Stimulated activated CD4-positive, alpha-beta T cell treated with anti-CD3 and anti-CD28 coated beads, Interleukin-1b, Interleukin-23, amount 100 ng/mL, for 24 hours (primary cell): ENCODE measurements at regions not wholly inside any gene's neighbourhood (a gene's known extent, or its start where the extent isn't known, plus 50 kb on each side); places are given as distances from the start of the nearest gene placed in this dataset.

Experiments
- DNase-seq, 4 experiments: peaks; one replicate each; pipeline ENCODE4 v3.0.0-alpha.2; 2020; ENCODE audit warnings: low read depth in 4 of 4, low spot score in 1 of 4

DNA sequence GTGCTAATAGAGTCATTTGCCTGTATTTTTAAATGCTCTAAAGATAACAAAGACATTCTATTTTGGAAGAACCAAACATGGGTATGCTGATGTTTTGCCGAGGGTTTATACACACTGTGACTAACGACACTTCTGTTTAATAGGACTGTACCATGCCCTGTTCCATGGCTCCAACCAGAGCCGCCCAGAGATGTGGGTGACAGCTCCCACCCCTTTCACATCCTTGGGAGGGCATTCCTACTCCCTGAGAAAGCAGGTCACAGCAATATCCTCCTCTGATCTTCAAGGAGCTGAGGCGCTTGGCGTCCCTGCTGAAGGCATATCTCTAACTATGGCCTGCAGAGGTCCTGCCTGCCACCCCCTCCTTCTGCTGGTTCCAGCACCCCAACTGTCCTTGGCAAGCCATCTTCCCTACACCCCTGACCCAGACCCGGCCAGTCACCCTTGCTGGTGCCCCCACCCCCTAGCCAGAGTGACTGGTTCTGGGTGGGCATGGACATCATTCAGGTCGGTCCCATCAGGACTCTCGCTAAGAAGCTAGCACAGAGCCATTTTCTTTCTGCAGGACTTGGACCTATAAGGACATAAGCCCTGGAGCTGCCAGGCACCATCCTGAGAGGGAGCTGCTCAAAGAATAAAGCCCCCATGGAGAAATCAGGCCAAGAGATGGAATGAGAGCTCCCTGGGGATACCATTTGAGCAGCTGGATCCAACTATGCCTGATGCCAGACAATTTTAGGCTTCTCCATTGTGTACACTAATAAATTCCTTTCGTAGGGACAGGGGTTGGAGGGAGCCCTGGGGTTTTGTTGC is 381.3 kb downstream of the CTTN start:
- no peak for DNase-seq

- no peak for DNase-seq
These were observed 381.9 kb downstream of the CTTN start for GRCh38 chr11:70780246-70780535.

DNA sequence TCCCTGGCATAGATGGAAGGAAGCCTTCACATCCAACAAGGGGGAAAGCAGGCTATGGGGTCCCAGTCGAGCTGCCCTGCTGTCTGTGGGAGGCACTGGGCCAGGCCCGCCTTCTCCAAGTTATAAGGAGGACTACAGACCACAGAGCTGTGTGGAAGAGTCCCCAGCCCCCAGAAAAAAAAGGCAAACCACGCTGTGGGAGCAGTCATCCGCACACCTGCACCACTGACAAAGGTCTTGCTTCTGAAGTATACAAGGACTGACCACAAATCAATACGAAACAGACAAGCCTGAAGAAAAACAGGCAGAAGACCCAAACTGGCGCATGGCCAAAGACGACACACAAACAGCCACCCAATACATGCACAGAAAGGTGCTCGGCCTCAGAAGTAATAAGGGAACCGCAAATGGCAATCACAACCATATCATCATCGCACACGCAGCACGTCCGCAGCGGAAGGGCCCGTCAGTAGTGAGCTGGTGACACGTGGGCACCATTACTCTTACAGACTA is 384.1 kb downstream of the CTTN start:
- DNase-seq, result no peak

GRCh38 chr11:70783356-70783755 is 385.0 kb downstream of the CTTN start:
- no peak for DNase-seq

- DNase-seq, result no peak
These were observed 385.5 kb downstream of the CTTN start for GRCh38 chr11:70783821-70784220.

DNA sequence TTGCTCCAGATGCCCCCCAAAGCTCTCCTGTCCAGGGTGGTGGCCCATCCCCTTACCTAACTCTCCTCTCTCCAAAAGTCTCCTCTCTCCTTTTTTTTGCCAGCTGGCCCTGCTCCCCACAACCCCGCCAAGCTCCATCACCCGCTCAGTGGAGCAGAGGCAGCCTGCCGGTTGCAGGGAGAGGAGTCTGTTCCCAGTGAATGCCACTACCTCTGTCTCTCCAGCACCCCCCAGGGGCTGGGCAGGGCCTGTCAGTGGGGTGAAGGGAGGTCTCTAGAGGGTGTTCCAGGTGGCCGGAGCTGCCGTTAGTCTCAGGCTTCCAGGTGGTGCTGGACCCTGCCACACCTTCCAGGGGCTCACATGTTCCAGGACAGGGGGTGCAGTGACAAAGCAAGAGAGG is 387.0 kb downstream of the CTTN start:
- DNase-seq, result no peak

DNA sequence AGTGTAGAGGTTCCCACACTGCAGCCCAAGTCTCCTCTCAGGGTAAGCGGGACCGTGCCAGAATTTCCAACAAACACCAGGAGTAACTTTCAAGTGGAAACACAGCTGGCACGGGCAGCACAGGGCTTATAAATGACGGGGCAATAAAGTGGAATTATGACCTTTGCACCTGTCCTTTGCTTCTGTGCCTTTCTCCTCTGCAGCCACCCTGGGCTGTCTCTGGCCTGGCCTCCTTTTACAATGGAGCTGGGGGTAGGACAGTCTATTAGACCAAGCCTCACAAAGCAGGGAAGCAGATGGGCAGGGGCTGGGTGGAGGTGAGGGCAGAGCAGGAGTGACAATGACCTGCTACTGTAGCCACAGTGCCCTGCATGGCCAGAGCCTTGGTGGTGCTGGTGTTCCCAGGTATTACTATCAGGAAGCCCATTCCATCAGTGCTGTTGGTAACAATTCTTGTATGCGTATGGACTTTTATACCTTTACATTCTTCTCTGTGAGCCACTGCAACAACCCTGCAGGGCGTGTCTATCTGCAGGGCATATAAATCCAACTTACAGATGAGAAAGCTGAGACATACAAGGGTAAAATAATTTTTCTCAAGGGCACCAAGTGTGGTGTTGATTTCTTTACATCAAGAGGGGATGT is 387.8 kb downstream of the CTTN start:
- DNase-seq, result no peak

DNA sequence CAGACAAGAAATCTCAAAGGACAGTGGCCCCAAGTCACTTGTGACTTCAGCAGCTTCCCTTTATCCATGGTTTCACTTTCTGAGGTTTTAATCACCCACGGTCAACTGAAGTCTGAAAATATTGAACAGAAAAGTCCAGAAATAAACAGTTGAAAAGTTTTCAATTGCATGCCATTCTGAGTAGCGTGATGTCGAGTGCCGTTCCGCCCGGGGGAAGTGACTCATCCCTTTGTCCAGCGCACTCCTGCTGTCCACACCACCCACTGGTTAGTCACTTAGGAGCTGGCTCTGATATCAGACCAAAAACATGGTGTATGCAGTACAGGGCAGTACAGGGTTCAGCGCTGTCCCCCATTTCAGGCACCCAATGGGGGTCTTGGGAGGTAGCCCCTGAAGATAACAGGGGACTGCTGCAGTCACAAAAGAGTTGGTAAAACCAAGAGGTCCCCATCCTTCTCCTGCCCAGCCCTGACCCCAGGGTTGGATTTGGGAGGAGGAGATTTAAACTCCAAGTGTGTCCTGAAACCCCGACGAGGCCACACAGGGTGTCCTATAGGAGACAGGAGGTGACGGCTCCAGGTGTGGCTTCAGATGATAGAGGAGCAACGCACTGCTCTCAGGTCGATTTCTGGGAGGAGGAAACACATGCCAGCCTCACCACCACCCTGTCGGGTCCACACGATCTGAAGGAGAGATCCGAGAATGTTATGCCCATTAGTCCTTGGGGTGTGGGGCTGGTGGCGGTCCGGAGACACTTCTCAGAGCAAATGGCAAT is 390.1 kb downstream of the CTTN start:
- no peak for DNase-seq

DNA sequence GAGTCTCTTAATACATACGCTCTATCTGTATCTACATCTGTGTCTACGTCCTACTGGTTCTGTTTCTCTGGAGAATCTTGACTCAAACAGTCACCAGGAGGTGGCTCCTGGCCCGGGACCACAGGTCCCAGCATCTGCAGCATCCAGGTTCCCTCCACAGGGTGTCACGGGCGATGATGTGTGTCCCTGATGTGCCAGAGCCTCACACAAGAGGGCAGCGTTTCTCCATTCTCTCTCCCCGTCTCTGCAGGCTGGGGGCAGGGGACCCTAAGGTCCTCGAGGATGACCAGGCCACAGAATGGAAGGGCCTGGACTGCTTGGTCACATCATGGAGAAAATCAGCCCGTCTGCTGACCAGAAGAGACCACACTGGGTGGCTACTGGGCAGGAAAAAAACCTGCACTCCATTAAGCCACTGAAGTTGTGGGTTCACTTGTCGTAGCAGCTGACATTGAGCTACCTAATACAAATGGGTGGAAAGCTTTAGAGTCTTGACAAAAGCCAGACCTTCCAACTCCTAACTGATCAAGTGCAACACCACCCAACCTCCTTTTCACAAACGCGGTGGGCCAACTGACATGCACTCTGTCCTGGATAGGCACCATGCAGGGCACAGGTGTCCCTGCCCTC is 392.5 kb downstream of the CTTN start:
- no peak for DNase-seq

- no peak for DNase-seq
These were observed 398.4 kb downstream of the CTTN start for GRCh38 chr11:70796648-70797227.

DNA sequence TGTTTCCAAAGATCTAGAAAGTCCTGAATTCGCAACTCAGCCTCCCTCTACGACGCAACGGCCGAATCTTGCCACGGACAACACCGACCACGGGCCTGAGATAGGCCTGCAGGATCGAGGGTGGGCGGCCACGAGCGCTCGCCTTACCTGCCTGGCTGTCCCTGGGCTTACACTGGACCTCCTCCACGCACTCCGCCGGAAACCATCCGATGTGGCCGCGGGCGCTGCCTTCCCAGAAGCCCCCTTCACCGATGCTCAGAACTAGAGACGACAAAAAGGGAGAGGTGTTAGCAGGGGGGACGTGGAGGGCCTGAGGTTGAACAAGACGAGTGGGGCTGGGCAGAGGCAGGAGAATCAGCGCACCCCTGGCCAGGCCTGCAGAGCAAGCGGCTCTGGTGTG is 400.0 kb downstream of the CTTN start:
- DNase-seq, result no peak

DNA sequence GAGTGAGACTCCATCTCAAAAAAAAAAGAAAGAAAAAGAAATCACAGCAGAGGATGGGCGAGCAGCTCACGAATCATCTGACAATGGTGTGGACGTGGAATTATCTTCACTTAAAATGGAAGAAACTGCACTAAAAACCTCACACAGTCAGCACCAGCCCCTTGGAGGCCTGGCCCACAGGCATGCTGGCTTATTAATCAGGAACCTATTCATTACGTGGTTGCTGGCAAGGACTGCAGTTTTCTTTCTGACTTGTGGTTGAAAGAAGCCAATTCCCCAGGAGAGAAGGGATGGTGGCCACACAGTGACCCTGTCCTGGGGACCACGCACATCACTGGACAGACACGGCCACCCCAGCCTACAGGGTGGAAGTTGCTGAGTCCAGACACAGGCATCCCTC is 401.1 kb downstream of the CTTN start:
- no peak for DNase-seq

DNA sequence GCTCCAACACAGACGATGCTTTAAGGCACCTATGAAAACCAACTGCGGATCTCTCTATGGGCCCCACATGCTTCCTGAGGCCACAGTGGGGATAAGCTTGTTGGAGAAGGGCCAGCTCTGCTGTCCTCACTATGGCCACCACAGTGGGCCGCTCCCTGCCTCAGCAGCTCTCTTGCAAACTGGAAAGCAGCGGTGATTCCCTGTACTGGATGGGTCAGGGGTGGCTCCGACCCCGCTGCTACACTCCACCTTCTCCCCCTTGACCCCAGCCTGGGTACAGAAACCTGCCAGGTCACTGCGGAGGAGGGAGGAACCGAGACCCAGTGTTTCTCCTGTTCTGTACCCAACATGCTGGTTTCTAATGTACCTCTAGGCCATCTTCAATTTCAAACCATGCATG is 403.9 kb downstream of the CTTN start:
- DNase-seq, result no peak

- no peak for DNase-seq
These were observed 406.0 kb downstream of the CTTN start for GRCh38 chr11:70804139-70804837.

- no peak for DNase-seq
These were observed 406.9 kb downstream of the CTTN start for GRCh38 chr11:70805243-70805642.

GRCh38 chr11:70805971-70806370 is 407.6 kb downstream of the CTTN start:
- DNase-seq, result no peak

DNA sequence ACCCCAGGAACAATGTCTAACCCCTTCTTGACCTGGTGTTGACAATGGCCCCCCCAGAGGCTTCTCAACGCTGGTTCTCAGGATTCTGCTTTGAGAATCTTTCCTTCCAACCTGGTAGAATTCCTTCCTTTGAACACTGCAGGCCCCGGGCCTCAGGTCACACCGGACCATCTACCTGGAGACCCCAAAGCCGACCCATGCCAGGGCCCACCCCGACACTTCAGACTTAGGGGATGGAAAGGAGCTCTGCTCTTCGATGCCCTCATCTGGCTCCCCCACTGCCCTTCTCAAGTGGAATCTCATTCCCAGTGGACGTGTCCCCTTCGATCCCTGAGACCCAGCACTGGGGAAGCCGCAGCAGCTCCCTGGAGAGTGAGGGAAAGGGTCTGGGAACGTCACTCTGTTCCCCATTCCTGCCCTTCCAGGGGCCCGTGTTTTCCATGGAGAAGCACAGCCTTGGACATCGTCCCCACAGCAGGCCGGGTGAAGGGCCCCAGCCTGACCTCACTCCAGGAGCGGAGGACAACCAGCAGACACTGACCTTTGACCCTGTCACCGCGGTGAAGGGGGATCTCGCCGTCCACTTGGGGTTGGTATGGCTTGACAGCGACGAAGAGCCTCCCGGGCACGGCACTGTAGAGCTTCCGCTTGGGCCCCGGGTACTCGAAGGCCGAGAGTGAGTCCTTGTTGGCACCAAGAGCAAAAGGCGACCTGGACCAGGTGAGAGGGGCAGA is 408.3 kb downstream of the CTTN start:
- DNase-seq, result no peak

DNA sequence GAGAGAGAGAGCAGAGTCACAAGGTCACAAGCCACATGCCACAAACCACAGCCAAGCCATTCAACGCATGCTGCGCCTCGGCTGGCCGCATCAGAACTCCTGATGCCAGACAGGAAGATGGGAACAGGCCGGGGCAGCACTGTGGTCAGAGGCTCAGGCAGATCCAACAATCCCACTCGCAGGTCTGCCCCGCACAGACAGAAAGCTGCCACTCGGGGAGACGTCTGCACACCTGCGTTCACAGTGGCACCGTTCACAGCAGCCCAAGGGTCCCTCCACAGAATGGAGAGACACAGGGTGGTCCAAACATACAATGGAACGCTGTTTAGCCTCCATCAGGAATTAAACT is 408.8 kb downstream of the CTTN start:
- no peak for DNase-seq

DNA sequence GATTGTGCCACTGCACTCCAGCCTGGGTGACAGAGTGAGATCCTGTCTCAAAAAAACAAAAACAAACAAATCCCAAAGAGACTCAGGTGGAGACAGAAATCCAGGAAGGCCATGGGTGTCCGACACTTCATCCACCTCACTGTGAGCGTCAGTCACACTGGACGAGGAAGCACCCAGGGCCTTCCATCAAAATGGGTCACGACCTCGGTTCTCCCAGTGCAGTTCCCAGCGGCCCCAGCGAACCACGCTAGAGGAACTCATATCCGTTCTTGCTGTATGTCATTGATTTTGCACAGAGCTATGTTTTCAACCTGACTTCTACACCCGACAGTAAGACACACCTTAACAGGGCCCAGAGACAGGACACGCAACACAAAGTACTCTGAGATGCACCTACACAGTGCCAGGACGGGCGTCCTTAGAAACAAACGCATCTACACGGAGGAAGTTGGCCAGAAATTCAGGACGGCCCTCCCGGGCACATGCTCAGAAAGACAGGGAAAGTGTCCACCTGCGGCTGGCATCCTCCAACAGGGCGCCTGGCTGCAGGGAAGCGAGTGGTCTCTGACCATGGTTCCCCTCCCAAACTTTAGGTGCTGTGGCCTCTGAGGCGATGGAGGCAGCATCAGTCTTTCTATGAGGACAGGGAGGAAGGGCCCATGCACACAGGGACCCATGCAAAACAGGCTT is 410.5 kb downstream of the CTTN start:
- no peak for DNase-seq

DNA sequence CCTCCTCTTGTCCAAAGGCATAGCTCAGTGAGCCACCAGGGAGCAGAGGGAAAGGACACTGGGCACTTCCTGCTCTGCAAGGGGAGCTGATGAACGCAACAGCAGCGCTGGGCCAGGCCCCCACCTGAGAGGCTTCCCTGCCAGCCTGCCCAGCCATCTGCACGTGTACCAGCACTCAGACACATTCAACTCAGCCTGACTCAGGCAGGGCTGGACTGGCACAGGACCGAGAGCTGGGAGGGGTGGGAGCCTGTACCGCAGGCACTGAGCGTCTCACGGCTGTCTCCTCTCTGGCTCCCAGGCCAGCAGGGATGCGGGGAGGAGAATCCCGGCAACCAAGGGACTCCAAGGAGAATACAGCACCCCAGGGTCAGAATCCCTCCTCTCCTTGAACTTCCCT is 411.8 kb downstream of the CTTN start:
- DNase-seq, result no peak
